Suprapubic skin (tissue), 4 donors: ENCODE measurements at regions not wholly inside any gene's neighbourhood (a gene's known extent, or its start where the extent isn't known, plus 50 kb on each side); places are given as distances from the start of the nearest gene placed in this dataset.

Experiments
- DNase-seq, 2 donors: peaks; one replicate each; pipeline ENCODE4 v3.0.0-alpha.2; 2019; ENCODE audit warnings: low spot score in 2 of 2
- H3K27ac ChIP-seq: fragments of 200-600 bp; sonication (generic); one replicate; pipeline ENCODE4 v1.5.1; 2019
- H3K27me3 ChIP-seq: fragments of 200-600 bp; sonication (generic); one replicate; pipeline ENCODE4 v1.5.1; 2019
- H3K36me3 ChIP-seq: fragments of 200-600 bp; sonication (generic); one replicate; pipeline ENCODE4 v1.5.1; 2019
- H3K4me1 ChIP-seq: fragments of 200-600 bp; sonication (generic); one replicate; pipeline ENCODE4 v1.5.1; 2019
- H3K4me3 ChIP-seq: fragments of 200-600 bp; sonication (generic); one replicate; pipeline ENCODE4 v1.5.1; 2019; ENCODE audit warnings: mild to moderate bottlenecking
- H3K9me3 ChIP-seq: fragments of 200-600 bp; sonication (generic); one replicate; pipeline ENCODE4 v1.5.1; 2019
- EP300 ChIP-seq: sonication (generic); formaldehyde crosslinking; IDR thresholded peaks from one replicate; pipeline ENCODE4 v1.6.1; 2017; ENCODE audit warnings: antibody characterized with exemption
- POLR2A ChIP-seq, 2 donors: fragments of 450-650 bp; IDR thresholded peaks; one replicate each; pipeline ENCODE4 v1.6.1; 2017; ENCODE audit warnings: antibody characterized with exemption in 2 of 2, mild to moderate bottlenecking in 2 of 2, moderate library complexity in 2 of 2
- POLR2AphosphoS5 ChIP-seq, 3 donors: sonication (generic); formaldehyde crosslinking; IDR thresholded peaks; one replicate each; pipeline ENCODE4 v1.6.1; 2017; ENCODE audit warnings: antibody characterized with exemption in 3 of 3
- WGBS: methylation state at CpG from one replicate; pipeline ENCODE4 v1.1.5; 2018; 5-methylcytosine and 5-hydroxymethylcytosine counted together
- TF ChIP-seq, protein P1 (sequence below), 2 donors: fragments of 200-600 bp in 1 of 2; fragments of 450-650 bp in 1 of 2; sonication (generic) in 1 of 2; IDR thresholded peaks; one replicate each; pipeline ENCODE4 v1.5.1; 2016 to 2019; ENCODE audit warnings: antibody characterized with exemption in 2 of 2, mild to moderate bottlenecking in 1 of 2, moderate library complexity in 1 of 2

DNA sequence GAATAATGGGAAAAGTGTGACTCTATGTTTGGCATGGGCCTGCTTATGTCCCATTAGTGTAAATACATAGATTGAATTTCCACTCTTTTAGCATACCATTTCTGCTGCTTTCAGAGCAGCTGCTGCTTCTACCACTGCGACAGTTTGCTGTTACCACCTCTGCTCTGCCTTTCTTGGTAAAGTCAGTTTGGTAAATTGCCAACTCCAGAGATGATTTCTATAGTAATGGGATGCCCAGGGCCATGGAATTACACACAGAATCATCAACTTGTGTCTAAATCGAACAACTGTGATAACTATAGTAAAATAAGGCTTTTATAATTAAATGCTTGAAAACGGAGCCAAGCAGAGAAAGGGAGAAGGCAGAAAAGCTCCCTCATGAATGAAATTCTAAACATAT lies 168.4 kb upstream of the VEPH1 start:
- no peak overlapping the region for H3K27ac ChIP-seq
- H3K4me3 ChIP-seq = no peak overlapping the region
- no peak for TF ChIP-seq POLR2AphosphoS5 (IDR thresholded peaks at IDR 0.05)
- TF ChIP-seq POLR2A (IDR thresholded peaks at IDR 0.05) = no peak
- TF ChIP-seq, protein P1, sequence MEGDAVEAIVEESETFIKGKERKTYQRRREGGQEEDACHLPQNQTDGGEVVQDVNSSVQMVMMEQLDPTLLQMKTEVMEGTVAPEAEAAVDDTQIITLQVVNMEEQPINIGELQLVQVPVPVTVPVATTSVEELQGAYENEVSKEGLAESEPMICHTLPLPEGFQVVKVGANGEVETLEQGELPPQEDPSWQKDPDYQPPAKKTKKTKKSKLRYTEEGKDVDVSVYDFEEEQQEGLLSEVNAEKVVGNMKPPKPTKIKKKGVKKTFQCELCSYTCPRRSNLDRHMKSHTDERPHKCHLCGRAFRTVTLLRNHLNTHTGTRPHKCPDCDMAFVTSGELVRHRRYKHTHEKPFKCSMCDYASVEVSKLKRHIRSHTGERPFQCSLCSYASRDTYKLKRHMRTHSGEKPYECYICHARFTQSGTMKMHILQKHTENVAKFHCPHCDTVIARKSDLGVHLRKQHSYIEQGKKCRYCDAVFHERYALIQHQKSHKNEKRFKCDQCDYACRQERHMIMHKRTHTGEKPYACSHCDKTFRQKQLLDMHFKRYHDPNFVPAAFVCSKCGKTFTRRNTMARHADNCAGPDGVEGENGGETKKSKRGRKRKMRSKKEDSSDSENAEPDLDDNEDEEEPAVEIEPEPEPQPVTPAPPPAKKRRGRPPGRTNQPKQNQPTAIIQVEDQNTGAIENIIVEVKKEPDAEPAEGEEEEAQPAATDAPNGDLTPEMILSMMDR (IDR thresholded peaks at IDR 0.05) = no peak
- TF ChIP-seq EP300 = no peak
- no peaks in the 10 kb centered on the region for H3K9me3 ChIP-seq
- no peak for DNase-seq
- WGBS = 68% methylated on average over 3 of the region's 3 CpGs
- H3K36me3 ChIP-seq = no peaks in the 10 kb centered on the region
- H3K27me3 ChIP-seq = no peaks in the 10 kb centered on the region
- H3K4me1 ChIP-seq = no peaks in the 10 kb centered on the region

DNA sequence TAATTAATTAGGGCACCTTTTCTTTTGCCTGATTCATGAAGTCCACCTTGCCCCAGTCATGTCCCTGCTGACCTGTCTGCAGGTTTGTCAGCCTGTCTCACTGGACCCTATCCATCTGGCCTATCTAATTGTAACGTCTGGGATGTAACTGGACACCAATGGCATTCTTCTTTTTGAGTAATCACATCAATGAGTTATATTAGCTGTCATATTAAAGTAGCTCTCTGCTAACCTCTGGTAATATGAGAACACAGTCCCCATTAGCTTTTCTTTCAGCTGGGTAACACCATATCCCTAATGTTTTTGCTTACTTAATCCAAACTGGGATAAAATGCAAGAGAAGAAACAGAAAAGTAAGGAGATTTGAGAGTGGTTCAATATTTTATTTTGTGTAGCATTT lies 166.2 kb upstream of the VEPH1 start:
- 36% methylated on average over 1 of the region's 1 CpG for WGBS
- H3K9me3 ChIP-seq = no peaks in the 10 kb centered on the region
- no peak overlapping the region for H3K27ac ChIP-seq
- TF ChIP-seq, protein P1 (IDR thresholded peaks at IDR 0.05) = no peak
- no peak for TF ChIP-seq POLR2A (IDR thresholded peaks at IDR 0.05)
- TF ChIP-seq EP300 = no peak
- TF ChIP-seq POLR2AphosphoS5 (IDR thresholded peaks at IDR 0.05) = no peak
- no peaks in the 10 kb centered on the region for H3K4me1 ChIP-seq
- no peaks in the 10 kb centered on the region for H3K27me3 ChIP-seq
- no peak for DNase-seq
- H3K4me3 ChIP-seq = no peak overlapping the region
- no peaks in the 10 kb centered on the region for H3K36me3 ChIP-seq

DNA sequence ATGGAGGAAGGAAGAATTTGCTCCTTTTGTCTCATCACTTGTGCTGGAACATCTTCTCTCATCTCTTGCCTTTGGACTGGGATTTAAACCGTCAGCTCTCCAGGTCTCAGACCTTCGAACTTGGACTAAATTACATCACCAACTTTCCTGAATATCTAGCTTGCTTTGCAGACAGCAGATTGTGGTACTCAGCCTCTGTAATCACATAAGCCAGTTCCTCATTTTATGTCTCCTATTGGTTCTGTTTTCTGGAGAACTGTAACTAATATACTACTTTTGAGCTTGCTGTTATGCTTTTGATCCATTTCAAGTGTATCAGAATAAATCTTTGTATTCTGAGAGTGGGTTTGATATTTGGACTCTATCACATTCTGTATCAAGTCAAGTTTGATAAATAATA lies 164.3 kb upstream of the VEPH1 start:
- no peaks in the 10 kb centered on the region for H3K36me3 ChIP-seq
- 90% methylated on average over 2 of the region's 2 CpGs for WGBS
- no peak for TF ChIP-seq EP300
- TF ChIP-seq, protein P1 (IDR thresholded peaks at IDR 0.05) = no peak
- TF ChIP-seq POLR2AphosphoS5 (IDR thresholded peaks at IDR 0.05) = no peak
- no peak for TF ChIP-seq POLR2A (IDR thresholded peaks at IDR 0.05)
- H3K9me3 ChIP-seq = no peaks in the 10 kb centered on the region
- DNase-seq = no peak
- H3K27me3 ChIP-seq = no peaks in the 10 kb centered on the region
- no peaks in the 10 kb centered on the region for H3K4me1 ChIP-seq
- H3K27ac ChIP-seq = no peak overlapping the region
- H3K4me3 ChIP-seq = no peak overlapping the region

DNA sequence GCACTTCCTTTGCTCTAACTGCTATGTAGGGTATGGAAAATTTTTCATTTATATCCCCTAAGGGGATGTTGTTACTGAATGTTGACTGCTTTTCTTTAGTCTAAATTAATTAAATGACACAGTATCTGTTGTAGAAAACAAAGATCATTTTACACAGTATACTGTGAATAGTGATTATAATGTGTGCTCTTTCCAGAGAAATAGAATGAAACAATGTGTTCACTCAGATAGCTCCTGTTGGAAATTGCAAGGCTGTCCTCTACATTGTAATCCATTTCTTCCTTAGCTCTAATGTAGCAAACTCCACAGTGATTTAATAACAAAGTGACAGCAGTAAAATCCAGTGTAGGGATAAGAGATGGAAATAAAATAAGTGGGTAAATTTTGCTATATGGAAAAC lies 159.0 kb upstream of the VEPH1 start:
- Histone ChIP-seq H3K9me3 (no peaks in the 10 kb centered on the region), H3K4me1 (no peaks in the 10 kb centered on the region), H3K27me3 (no peaks in the 10 kb centered on the region), H3K36me3 (no peaks in the 10 kb centered on the region), H3K4me3 (no peak overlapping the region), H3K27ac (no peak overlapping the region)
- DNase-seq = no peak
- TF ChIP-seq POLR2AphosphoS5 (IDR thresholded peaks at IDR 0.05) = no peak
- TF ChIP-seq, protein P1 (IDR thresholded peaks at IDR 0.05) = no peak
- TF ChIP-seq POLR2A (IDR thresholded peaks at IDR 0.05) = no peak
- no peak for TF ChIP-seq EP300

DNA sequence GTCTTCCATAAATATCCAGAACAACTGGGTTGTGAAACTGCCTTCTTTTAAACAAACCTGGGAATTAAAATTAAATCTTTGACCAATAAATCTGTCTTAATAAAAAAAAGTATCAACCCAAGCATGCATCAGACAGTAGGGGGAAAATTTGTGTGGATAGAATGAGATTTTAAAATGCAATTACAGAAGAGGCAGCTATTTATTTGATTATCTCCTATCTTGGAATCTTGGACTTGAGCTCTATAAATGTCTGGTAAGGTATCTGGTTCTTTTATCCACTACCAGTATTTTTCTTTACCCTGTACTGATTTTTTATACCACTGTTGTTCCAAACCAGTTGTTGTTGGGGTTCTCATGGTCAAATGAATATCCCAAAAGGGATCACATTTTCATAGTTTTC lies 157.6 kb upstream of the VEPH1 start:
- no peaks in the 10 kb centered on the region for H3K27me3 ChIP-seq
- H3K27ac ChIP-seq = no peak overlapping the region
- H3K9me3 ChIP-seq = no peaks in the 10 kb centered on the region
- H3K36me3 ChIP-seq = no peaks in the 10 kb centered on the region
- H3K4me1 ChIP-seq = no peaks in the 10 kb centered on the region
- no peak overlapping the region for H3K4me3 ChIP-seq
- no peak for DNase-seq
- TF ChIP-seq, protein P1 (IDR thresholded peaks at IDR 0.05) = no peak
- TF ChIP-seq EP300 = no peak
- TF ChIP-seq POLR2AphosphoS5 (IDR thresholded peaks at IDR 0.05) = no peak
- TF ChIP-seq POLR2A (IDR thresholded peaks at IDR 0.05) = no peak
